ENCODE measurements at regions not wholly inside any gene's neighbourhood (a gene's known extent, or its start where the extent isn't known, plus 50 kb on each side); places are given as distances from the start of the nearest gene placed in this dataset.

DNA sequence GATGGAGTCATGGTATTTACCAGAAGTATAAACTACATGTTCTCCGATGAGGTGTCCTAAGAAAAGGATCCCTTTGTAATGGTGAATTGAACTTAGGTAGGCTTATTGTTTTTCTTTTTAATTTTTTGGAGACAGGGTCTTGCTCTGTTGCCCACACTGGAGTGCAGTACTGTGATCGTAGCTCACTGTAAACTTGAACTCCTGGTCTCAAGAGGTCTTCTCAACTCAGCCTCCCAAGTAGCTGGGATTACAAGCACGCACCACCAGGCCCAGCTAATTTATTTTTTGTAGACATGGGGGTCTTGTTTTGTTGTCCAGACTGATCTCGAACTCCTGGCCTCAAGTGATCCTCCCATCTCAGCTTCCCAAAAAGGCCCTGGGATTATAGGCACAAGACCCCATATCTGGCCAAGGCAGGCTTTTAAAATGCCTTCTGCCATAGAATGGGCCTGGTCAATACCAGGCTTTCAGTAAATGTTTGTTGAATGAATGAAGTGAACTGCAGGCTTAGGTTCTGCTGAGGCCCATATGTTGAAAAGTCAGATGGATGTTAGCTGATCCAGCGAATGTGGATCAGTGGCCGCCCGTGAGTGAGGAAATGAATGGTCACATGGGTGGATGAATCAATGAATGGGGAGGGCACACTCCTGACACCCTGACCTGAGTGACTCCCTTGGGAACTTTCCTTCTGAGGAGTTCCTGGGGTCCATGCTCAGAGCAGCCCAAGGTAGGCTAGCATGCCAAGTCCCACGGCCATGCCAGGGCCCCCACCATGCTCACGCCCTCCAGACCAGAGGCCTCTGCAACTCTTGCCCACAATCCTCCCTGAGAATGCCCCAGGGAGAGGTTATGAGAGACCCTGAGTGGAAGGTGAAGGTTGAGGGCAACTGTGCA is 118.0 kb upstream of the MYCN start:
- H3K27ac ChIP-seq (ENCODE audit: low read depth, low read length): no peak overlapping the region
- no peaks in the 10 kb centered on the region for H3K23me2 ChIP-seq (ENCODE audit: low read depth, low read length)
- FAIRE-seq (no peak), DNase-seq (ENCODE audit: low read depth in 1 of 2, low spot score in 2 of 2) (no peak)
- no peak overlapping the region for H3K23ac ChIP-seq (ENCODE audit: insufficient read length)
- POLR2A ChIA-PET (ENCODE audit: partially characterized antibody): no interaction called here
- H3K9me3 ChIP-seq (ENCODE audit: insufficient read depth in 2 of 2, low read depth in 1 of 2, low read length in 1 of 2): no peaks in the 10 kb centered on the region
- H3K9ac ChIP-seq (replicated peaks in 1 of 4; ENCODE audit: extremely low read depth in 1 of 4, low read depth in 3 of 4, low read length in 3 of 4): no peak overlapping the region
- H3K36me3 ChIP-seq (ENCODE audit: control insufficient read depth in 2 of 4, insufficient read depth in 4 of 4, low read length in 3 of 4): no peaks in the 10 kb centered on the region
- H4K91ac ChIP-seq (replicated peaks; ENCODE audit: insufficient read length, low read length): no peak overlapping the region
- H2AFZ ChIP-seq (ENCODE audit: low read length): no peak overlapping the region
- no peak overlapping the region for H2BK15ac ChIP-seq (ENCODE audit: low read length)
- H3K4me1 ChIP-seq (replicated peaks in 1 of 4; ENCODE audit: control insufficient read depth in 3 of 4, insufficient read depth in 4 of 4, low read length in 3 of 4): peaks cover 5 to 14% (median 8%) of the 10 kb centered on the region in 4 experiments; a peak in 6 of 7 replicates
- H2BK5ac ChIP-seq (ENCODE audit: low read depth, low read length): no peak overlapping the region
- no peak overlapping the region for H4K5ac ChIP-seq (ENCODE audit: insufficient read length, low read depth, low read length)
- no peak overlapping the region for H3K56ac ChIP-seq (replicated peaks; ENCODE audit: insufficient read length, low read depth, low read length)
- no peak overlapping the region for H3K4ac ChIP-seq (replicated peaks; ENCODE audit: insufficient read length, low read depth, low read length)
- H3K79me2 ChIP-seq (ENCODE audit: control insufficient read depth in 1 of 2, insufficient read depth in 2 of 2, low read length in 2 of 2): no peaks in the 10 kb centered on the region
- H3K4me2 ChIP-seq (ENCODE audit: insufficient read depth in 1 of 2, low read depth in 2 of 2, low read length in 2 of 2): no peak overlapping the region
- no peak overlapping the region for H3K18ac ChIP-seq (ENCODE audit: extremely low read depth, low read length)
- no peaks in the 10 kb centered on the region for H3K27me3 ChIP-seq (replicated peaks in 1 of 4; ENCODE audit: control insufficient read depth in 3 of 4, extremely low read depth in 1 of 4, insufficient read depth in 3 of 4, low read length in 3 of 4)
- H2BK12ac ChIP-seq (ENCODE audit: low read depth, low read length): no peak overlapping the region
- no peak overlapping the region for H3K14ac ChIP-seq (ENCODE audit: insufficient read length)
- 0 out of 2 replicates have a peak overlapping the region, but pooled peaks have one; percentile 7 for H2BK20ac ChIP-seq (ENCODE audit: low read length)
- no peaks in the 10 kb centered on the region for H4K20me1 ChIP-seq (replicated peaks in 1 of 2; ENCODE audit: control insufficient read depth in 1 of 2, insufficient read depth in 2 of 2, low read length in 2 of 2)
- 93% methylated on average over 9 of the region's 9 CpGs; no CpG with 5 or more reads in 1 of the 2 experiments for WGBS, 2 experiments (ENCODE audit: extremely low coverage in 1 of 2, insufficient coverage in 1 of 2, insufficient read length in 1 of 2, insufficient replicate concordance in 2 of 2, low coverage in 1 of 2, low lambda C conversion rate in 2 of 2, missing lambda C conversion rate in 1 of 2)
- H2AK5ac ChIP-seq (ENCODE audit: low read depth, low read length): no peak overlapping the region
- H4K8ac ChIP-seq (ENCODE audit: extremely low read depth, insufficient read depth, low read length): no peak overlapping the region
- CTCF ChIA-PET (ENCODE audit: partially characterized antibody): no interaction called here
- H3K79me1 ChIP-seq (ENCODE audit: low read depth, low read length): no peaks in the 10 kb centered on the region
- no peak overlapping the region for H3K4me3 ChIP-seq (ENCODE audit: extremely low read depth in 1 of 4, insufficient read depth in 2 of 4, low read depth in 3 of 4, low read length in 4 of 4)
- no peak overlapping the region for H2BK120ac ChIP-seq (replicated peaks; ENCODE audit: low read depth, low read length)
- TF ChIP-seq SIRT6 (IDR thresholded peaks at IDR 0.05; ENCODE audit: low read length) (no peak), GABPA (IDR thresholded peaks at IDR 0.05; ENCODE audit: borderline replicate concordance, insufficient read depth, low read length) (no peak), SRF (IDR thresholded peaks at IDR 0.05; ENCODE audit: low read depth, low read length) (no peak), CTBP2 (IDR thresholded peaks at IDR 0.05; ENCODE audit: borderline replicate concordance, insufficient read depth, insufficient read length, low read length) (no peak), SP2 (IDR thresholded peaks at IDR 0.05; ENCODE audit: low read length) (no peak), RXRA (IDR thresholded peaks at IDR 0.05; ENCODE audit: insufficient read depth, low read depth, low read length) (no peak), HDAC2 (IDR thresholded peaks at IDR 0.05; ENCODE audit: borderline replicate concordance in 1 of 2, low read depth in 2 of 2, low read length in 2 of 2) (no peak), JUND (IDR thresholded peaks at IDR 0.05; ENCODE audit: low read length) (no peak)
- TF ChIP-seq, protein P1, sequence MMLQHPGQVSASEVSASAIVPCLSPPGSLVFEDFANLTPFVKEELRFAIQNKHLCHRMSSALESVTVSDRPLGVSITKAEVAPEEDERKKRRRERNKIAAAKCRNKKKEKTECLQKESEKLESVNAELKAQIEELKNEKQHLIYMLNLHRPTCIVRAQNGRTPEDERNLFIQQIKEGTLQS (IDR thresholded peaks at IDR 0.05; ENCODE audit: insufficient read depth, low read depth, low read length): no peak
- TF ChIP-seq, protein P2, sequence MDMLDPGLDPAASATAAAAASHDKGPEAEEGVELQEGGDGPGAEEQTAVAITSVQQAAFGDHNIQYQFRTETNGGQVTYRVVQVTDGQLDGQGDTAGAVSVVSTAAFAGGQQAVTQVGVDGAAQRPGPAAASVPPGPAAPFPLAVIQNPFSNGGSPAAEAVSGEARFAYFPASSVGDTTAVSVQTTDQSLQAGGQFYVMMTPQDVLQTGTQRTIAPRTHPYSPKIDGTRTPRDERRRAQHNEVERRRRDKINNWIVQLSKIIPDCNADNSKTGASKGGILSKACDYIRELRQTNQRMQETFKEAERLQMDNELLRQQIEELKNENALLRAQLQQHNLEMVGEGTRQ (IDR thresholded peaks at IDR 0.05; ENCODE audit: low read length): no peak
